ENCODE measurements at regions not wholly inside any gene's neighbourhood (a gene's known extent, or its start where the extent isn't known, plus 50 kb on each side); places are given as distances from the start of the nearest gene placed in this dataset.

DNA sequence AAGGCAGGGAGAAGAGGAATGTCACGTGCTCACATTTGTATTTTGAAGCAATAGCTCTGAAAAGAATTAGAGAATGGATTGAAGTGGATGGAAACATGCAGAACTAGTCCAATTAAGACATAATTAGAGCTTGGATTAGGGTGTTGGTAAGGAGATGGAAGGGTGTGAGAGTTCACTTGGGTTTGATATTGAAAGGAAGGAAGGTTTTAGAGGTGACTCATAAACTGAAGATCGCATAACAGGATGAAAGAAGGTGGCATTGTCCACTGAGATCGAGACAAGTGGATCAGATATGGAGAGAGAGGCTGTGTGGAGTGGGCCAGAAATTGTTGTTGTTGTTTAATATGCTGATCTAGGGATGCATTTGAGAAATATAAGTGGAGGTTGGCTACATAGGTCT lies 244.0 kb upstream of the SMIM31 start:
- H4K8ac ChIP-seq (ENCODE audit: low read depth, low read length): no peak overlapping the region
- H3K79me2 ChIP-seq (ENCODE audit: control insufficient read depth, insufficient read depth, low read length): no peaks in the 10 kb centered on the region
- no peaks in the 10 kb centered on the region for H3K79me1 ChIP-seq (ENCODE audit: low read length)
- H3K4me3 ChIP-seq (ENCODE audit: low read length): no peak overlapping the region
- H3K9ac ChIP-seq (ENCODE audit: low read length): no peak overlapping the region
- H4K5ac ChIP-seq (ENCODE audit: low read length): no peak overlapping the region
- H2AK5ac ChIP-seq (ENCODE audit: low read length): no peak overlapping the region
- H2BK5ac ChIP-seq (ENCODE audit: low read length): no peak overlapping the region
- no peak overlapping the region for H3K4me2 ChIP-seq (ENCODE audit: low read length)
- H2BK120ac ChIP-seq (ENCODE audit: low read depth, low read length): no peak overlapping the region
- no peak overlapping the region for H2BK15ac ChIP-seq (replicated peaks; ENCODE audit: low read depth)
- no peak for DNase-seq
- H3K4me1 ChIP-seq (ENCODE audit: control insufficient read depth, low read depth, low read length): no peaks in the 10 kb centered on the region
- no peak overlapping the region for H3K4ac ChIP-seq (ENCODE audit: low read depth, low read length)
- H3K36me3 ChIP-seq (ENCODE audit: control insufficient read depth, insufficient read depth, low read length): no peaks in the 10 kb centered on the region
- H3K23ac ChIP-seq (ENCODE audit: low read length): no peak overlapping the region
- H3K27ac ChIP-seq (ENCODE audit: low read depth, low read length): no peak overlapping the region
- H3K18ac ChIP-seq (ENCODE audit: low read length): no peak overlapping the region
- H3K27me3 ChIP-seq (ENCODE audit: insufficient read depth, low read length, poor library complexity): no peaks in the 10 kb centered on the region
- no CpG with 5 or more reads among the region's 3 CpGs for WGBS (ENCODE audit: extremely low coverage, insufficient coverage, low lambda C conversion rate)
- no peak overlapping the region for H3K56ac ChIP-seq (ENCODE audit: low read length)

GRCh38 chr4:164512124-164512523 lies 241.8 kb upstream of the SMIM31 start:
- H3K36me3 ChIP-seq (ENCODE audit: control insufficient read depth, insufficient read depth, low read length): no peaks in the 10 kb centered on the region
- no peak overlapping the region for H3K4ac ChIP-seq (ENCODE audit: low read depth, low read length)
- H4K8ac ChIP-seq (ENCODE audit: low read depth, low read length): no peak overlapping the region
- H2AK5ac ChIP-seq (ENCODE audit: low read length): no peak overlapping the region
- DNase-seq: no peak
- no peaks in the 10 kb centered on the region for H3K79me1 ChIP-seq (ENCODE audit: low read length)
- no peak overlapping the region for H3K4me3 ChIP-seq (ENCODE audit: low read length)
- H3K23ac ChIP-seq (ENCODE audit: low read length): no peak overlapping the region
- H3K4me1 ChIP-seq (ENCODE audit: control insufficient read depth, low read depth, low read length): no peaks in the 10 kb centered on the region
- no peaks in the 10 kb centered on the region for H3K79me2 ChIP-seq (ENCODE audit: control insufficient read depth, insufficient read depth, low read length)
- no peak overlapping the region for H2BK15ac ChIP-seq (replicated peaks; ENCODE audit: low read depth)
- no peak overlapping the region for H4K5ac ChIP-seq (ENCODE audit: low read length)
- H3K9ac ChIP-seq (ENCODE audit: low read length): no peak overlapping the region
- no peak overlapping the region for H3K56ac ChIP-seq (ENCODE audit: low read length)
- no peak overlapping the region for H3K4me2 ChIP-seq (ENCODE audit: low read length)
- H3K27ac ChIP-seq (ENCODE audit: low read depth, low read length): no peak overlapping the region
- no peak overlapping the region for H3K18ac ChIP-seq (ENCODE audit: low read length)
- no peak overlapping the region for H2BK120ac ChIP-seq (ENCODE audit: low read depth, low read length)
- H2BK5ac ChIP-seq (ENCODE audit: low read length): no peak overlapping the region
- WGBS (ENCODE audit: extremely low coverage, insufficient coverage, low lambda C conversion rate): no CpG with 5 or more reads among the region's 2 CpGs
- H3K27me3 ChIP-seq (ENCODE audit: insufficient read depth, low read length, poor library complexity): no peaks in the 10 kb centered on the region

DNA sequence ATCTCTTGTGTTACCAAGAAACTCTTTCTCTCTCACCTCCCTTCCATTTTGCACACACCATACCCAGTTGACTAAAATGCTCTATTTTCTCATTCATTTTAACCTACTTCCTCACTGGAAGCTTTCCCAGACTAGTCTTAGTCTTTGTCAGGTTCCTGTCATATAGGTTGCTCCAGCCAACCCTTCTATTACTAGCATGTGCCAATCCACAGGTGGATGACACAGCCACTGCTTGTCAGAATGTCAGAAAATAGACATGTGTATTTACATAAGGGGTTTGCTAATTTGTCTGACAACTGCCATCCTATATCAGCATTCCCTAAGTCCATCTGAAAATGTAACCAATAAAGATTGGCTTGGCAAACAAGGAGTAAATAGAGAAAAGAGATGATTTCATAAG lies 239.2 kb upstream of the SMIM31 start:
- Histone ChIP-seq H3K18ac (ENCODE audit: low read length) (no peak overlapping the region), H4K5ac (ENCODE audit: low read length) (no peak overlapping the region), H3K79me2 (ENCODE audit: control insufficient read depth, insufficient read depth, low read length) (no peaks in the 10 kb centered on the region), H3K4me2 (ENCODE audit: low read length) (no peak overlapping the region), H3K4me3 (ENCODE audit: low read length) (no peak overlapping the region), H3K27ac (ENCODE audit: low read depth, low read length) (no peak overlapping the region), H3K56ac (ENCODE audit: low read length) (no peak overlapping the region), H2BK5ac (ENCODE audit: low read length) (no peak overlapping the region), H3K27me3 (ENCODE audit: insufficient read depth, low read length, poor library complexity) (no peaks in the 10 kb centered on the region), H3K79me1 (ENCODE audit: low read length) (no peaks in the 10 kb centered on the region), H4K8ac (ENCODE audit: low read depth, low read length) (no peak overlapping the region), H2AK5ac (ENCODE audit: low read length) (no peak overlapping the region), H3K9ac (ENCODE audit: low read length) (no peak overlapping the region), H3K4ac (ENCODE audit: low read depth, low read length) (no peak overlapping the region), H3K23ac (ENCODE audit: low read length) (no peak overlapping the region), H3K4me1 (ENCODE audit: control insufficient read depth, low read depth, low read length) (no peaks in the 10 kb centered on the region), H2BK120ac (ENCODE audit: low read depth, low read length) (no peak overlapping the region), H2BK15ac (replicated peaks; ENCODE audit: low read depth) (no peak overlapping the region), H3K36me3 (ENCODE audit: control insufficient read depth, insufficient read depth, low read length) (no peaks in the 10 kb centered on the region)
- no peak for DNase-seq

DNA sequence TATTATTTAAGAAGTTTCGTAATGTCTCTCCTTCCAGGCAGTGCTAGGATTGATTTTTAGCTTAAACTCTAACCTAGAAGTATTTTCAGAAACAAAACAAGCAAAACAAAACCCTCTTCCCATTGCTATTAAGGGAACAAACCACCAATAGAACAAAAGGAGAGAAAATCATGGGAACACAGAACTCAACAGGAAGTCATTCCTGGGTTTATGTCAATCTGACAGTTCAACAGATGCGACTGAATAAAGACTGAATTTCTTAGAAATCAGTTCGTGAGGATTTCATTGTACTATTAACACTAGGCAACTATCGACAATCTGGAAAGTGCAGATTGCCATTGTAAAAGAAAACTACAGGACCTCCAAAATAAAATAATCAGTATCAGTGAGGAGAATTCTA lies 229.1 kb upstream of the SMIM31 start:
- Histone ChIP-seq H3K4me1 (ENCODE audit: control insufficient read depth, low read depth, low read length) (no peaks in the 10 kb centered on the region), H2AK5ac (ENCODE audit: low read length) (no peak overlapping the region), H3K9ac (ENCODE audit: low read length) (no peak overlapping the region), H2BK120ac (ENCODE audit: low read depth, low read length) (no peak overlapping the region), H3K18ac (ENCODE audit: low read length) (no peak overlapping the region), H2BK15ac (replicated peaks; ENCODE audit: low read depth) (no peak overlapping the region), H3K27me3 (ENCODE audit: insufficient read depth, low read length, poor library complexity) (no peaks in the 10 kb centered on the region), H3K56ac (ENCODE audit: low read length) (no peak overlapping the region), H3K79me2 (ENCODE audit: control insufficient read depth, insufficient read depth, low read length) (no peaks in the 10 kb centered on the region), H3K27ac (ENCODE audit: low read depth, low read length) (no peak overlapping the region), H4K8ac (ENCODE audit: low read depth, low read length) (no peak overlapping the region), H3K79me1 (ENCODE audit: low read length) (no peaks in the 10 kb centered on the region), H3K4me3 (ENCODE audit: low read length) (no peak overlapping the region), H3K36me3 (ENCODE audit: control insufficient read depth, insufficient read depth, low read length) (no peaks in the 10 kb centered on the region), H2BK5ac (ENCODE audit: low read length) (no peak overlapping the region), H3K4me2 (ENCODE audit: low read length) (no peak overlapping the region), H3K23ac (ENCODE audit: low read length) (no peak overlapping the region), H4K5ac (ENCODE audit: low read length) (no peak overlapping the region), H3K4ac (ENCODE audit: low read depth, low read length) (no peak overlapping the region)
- no CpG with 5 or more reads among the region's 4 CpGs for WGBS (ENCODE audit: extremely low coverage, insufficient coverage, low lambda C conversion rate)
- DNase-seq: no peak

- H3K4me3 ChIP-seq (ENCODE audit: low read length): no peak overlapping the region
Observed at GRCh38 chr4:164526933-164527583, 226.9 kb upstream of the SMIM31 start.

GRCh38 chr4:164529058-164529457 lies 224.9 kb upstream of the SMIM31 start:
- no CpG with 5 or more reads among the region's 2 CpGs for WGBS (ENCODE audit: extremely low coverage, insufficient coverage, low lambda C conversion rate)
- Histone ChIP-seq H3K79me2 (ENCODE audit: control insufficient read depth, insufficient read depth, low read length) (no peaks in the 10 kb centered on the region), H3K36me3 (ENCODE audit: control insufficient read depth, insufficient read depth, low read length) (no peaks in the 10 kb centered on the region), H3K18ac (ENCODE audit: low read length) (no peak overlapping the region), H3K27ac (ENCODE audit: low read depth, low read length) (no peak overlapping the region), H3K27me3 (ENCODE audit: insufficient read depth, low read length, poor library complexity) (no peaks in the 10 kb centered on the region), H3K4me2 (ENCODE audit: low read length) (no peak overlapping the region), H3K4me1 (ENCODE audit: control insufficient read depth, low read depth, low read length) (no peaks in the 10 kb centered on the region), H3K4me3 (ENCODE audit: low read length) (no peak overlapping the region), H3K23ac (ENCODE audit: low read length) (no peak overlapping the region), H3K4ac (ENCODE audit: low read depth, low read length) (no peak overlapping the region), H2BK15ac (replicated peaks; ENCODE audit: low read depth) (no peak overlapping the region), H2BK5ac (ENCODE audit: low read length) (no peak overlapping the region), H3K56ac (ENCODE audit: low read length) (no peak overlapping the region), H4K8ac (ENCODE audit: low read depth, low read length) (no peak overlapping the region), H4K5ac (ENCODE audit: low read length) (no peak overlapping the region), H2AK5ac (ENCODE audit: low read length) (no peak overlapping the region), H3K79me1 (ENCODE audit: low read length) (no peaks in the 10 kb centered on the region), H3K9ac (ENCODE audit: low read length) (no peak overlapping the region), H2BK120ac (ENCODE audit: low read depth, low read length) (no peak overlapping the region)
- no peak for DNase-seq

More at GRCh38 chr4:164526933-164527583, 226.9 kb upstream of the SMIM31 start:
- Histone ChIP-seq H3K79me2 (ENCODE audit: control insufficient read depth, insufficient read depth, low read length) (no peaks in the 10 kb centered on the region), H3K27me3 (ENCODE audit: insufficient read depth, low read length, poor library complexity) (no peaks in the 10 kb centered on the region), H4K8ac (ENCODE audit: low read depth, low read length) (no peak overlapping the region), H3K4ac (ENCODE audit: low read depth, low read length) (no peak overlapping the region), H2BK15ac (replicated peaks; ENCODE audit: low read depth) (no peak overlapping the region), H2AK5ac (ENCODE audit: low read length) (no peak overlapping the region), H2BK5ac (ENCODE audit: low read length) (no peak overlapping the region), H3K56ac (ENCODE audit: low read length) (no peak overlapping the region), H3K79me1 (ENCODE audit: low read length) (no peaks in the 10 kb centered on the region), H3K18ac (ENCODE audit: low read length) (no peak overlapping the region), H3K23ac (ENCODE audit: low read length) (no peak overlapping the region), H3K4me2 (ENCODE audit: low read length) (no peak overlapping the region), H3K4me1 (ENCODE audit: control insufficient read depth, low read depth, low read length) (no peaks in the 10 kb centered on the region), H3K27ac (ENCODE audit: low read depth, low read length) (no peak overlapping the region), H3K9ac (ENCODE audit: low read length) (no peak overlapping the region), H3K36me3 (ENCODE audit: control insufficient read depth, insufficient read depth, low read length) (no peaks in the 10 kb centered on the region), H4K5ac (ENCODE audit: low read length) (no peak overlapping the region), H2BK120ac (ENCODE audit: low read depth, low read length) (no peak overlapping the region)
- DNase-seq: no peak
- WGBS (ENCODE audit: extremely low coverage, insufficient coverage, low lambda C conversion rate): no CpG with 5 or more reads among the region's 4 CpGs
